ENCODE measurements at regions not wholly inside any gene's neighbourhood (a gene's known extent, or its start where the extent isn't known, plus 50 kb on each side); places are given as distances from the start of the nearest gene placed in this dataset.

- Mint-ChIP-seq H3K27ac (no peak overlapping the region), H3K9me3 (peaks cover 12% of the 10 kb centered on the region), H3K4me1 (ENCODE audit: low read depth) (peaks cover 29% of the 10 kb centered on the region), H3K4me3 (no peak overlapping the region), H3K36me3 (peaks cover 4% of the 10 kb centered on the region), H3K27me3 (no peaks in the 10 kb centered on the region)
- POLR2A ChIA-PET = interaction anchor here (0.9 to 1.7 kb wide), 3 partner anchors 38 to 231 kb away, joined by 3 to 4 read pairs (median 3); partner anchors contain the start of gene IRF2
- CTCF ChIA-PET = interaction anchor here (0.5 to 3.5 kb wide), 6 partner anchors 9 to 42 kb away, joined by 3 to 12 read pairs (median 3); no protein-coding TSS in a partner anchor
- DNase-seq = no peak
- intact Hi-C loops (cut with micrococcal nuclease) = no loop called here
Observed at GRCh38 chr4:184306470-184306869, 88.8 kb upstream of the ENPP6 start.

- H3K9me3 Mint-ChIP-seq = peaks cover 12% of the 10 kb centered on the region
- intact Hi-C loops (cut with micrococcal nuclease) = no loop called here
- no peak for DNase-seq
- H3K4me3 Mint-ChIP-seq = no peak overlapping the region
- no peak overlapping the region for H3K27ac Mint-ChIP-seq
- ChIA-PET CTCF (interaction anchor here (0.7 kb wide), 1 partner anchor 37 kb away, joined by 4 read pairs; no protein-coding TSS in a partner anchor), POLR2A (no interaction called here)
- H3K36me3 Mint-ChIP-seq = peaks cover 4% of the 10 kb centered on the region
- peaks cover 3% of the 10 kb centered on the region for H3K4me1 Mint-ChIP-seq (ENCODE audit: low read depth)
- peaks cover 1% of the 10 kb centered on the region for H3K27me3 Mint-ChIP-seq
Observed at GRCh38 chr4:184300816-184301215, 83.1 kb upstream of the ENPP6 start.

GRCh38 chr4:184298254-184298653 lies 80.6 kb upstream of the ENPP6 start:
- no peak for DNase-seq
- peaks cover 5% of the 10 kb centered on the region for H3K27me3 Mint-ChIP-seq
- ChIA-PET POLR2A (interaction anchor here (0.6 kb wide), 2 partner anchors 9 to 370 kb away, joined by 3 to 4 read pairs; no protein-coding TSS in a partner anchor), CTCF (interaction anchor here (1.3 to 2.3 kb wide), 2 partner anchors 8 to 30 kb away, joined by 3 to 5 read pairs; no protein-coding TSS in a partner anchor)
- peaks cover 4% of the 10 kb centered on the region for H3K36me3 Mint-ChIP-seq
- H3K4me3 Mint-ChIP-seq = no peak overlapping the region
- H3K27ac Mint-ChIP-seq = no peak overlapping the region
- H3K9me3 Mint-ChIP-seq = peaks cover 5% of the 10 kb centered on the region
- H3K4me1 Mint-ChIP-seq (ENCODE audit: low read depth) = peaks cover 3% of the 10 kb centered on the region
- intact Hi-C loops (cut with micrococcal nuclease) = no loop called here

GRCh38 chr4:184295206-184295605 lies 77.5 kb upstream of the ENPP6 start:
- H3K27me3 Mint-ChIP-seq = peaks cover 3% of the 10 kb centered on the region
- H3K4me1 Mint-ChIP-seq (ENCODE audit: low read depth) = peaks cover 10% of the 10 kb centered on the region
- no peaks in the 10 kb centered on the region for H3K36me3 Mint-ChIP-seq
- intact Hi-C loops (cut with micrococcal nuclease) = no loop called here
- H3K9me3 Mint-ChIP-seq = no peaks in the 10 kb centered on the region
- H3K27ac Mint-ChIP-seq = no peak overlapping the region
- no peak overlapping the region for H3K4me3 Mint-ChIP-seq
- ChIA-PET CTCF (no interaction called here), POLR2A (no interaction called here)
- DNase-seq = no peak

- Mint-ChIP-seq H3K9me3 (no peaks in the 10 kb centered on the region), H3K27me3 (peaks cover 3% of the 10 kb centered on the region), H3K36me3 (no peaks in the 10 kb centered on the region), H3K4me3 (no peak overlapping the region), H3K4me1 (ENCODE audit: low read depth) (peaks cover 15% of the 10 kb centered on the region), H3K27ac (no peak overlapping the region)
- POLR2A ChIA-PET = no interaction called here
- DNase-seq = no peak
- intact Hi-C loops (cut with micrococcal nuclease) = no loop called here
- CTCF ChIA-PET = no interaction called here
Observed at GRCh38 chr4:184294606-184295133, 77.0 kb upstream of the ENPP6 start.

- Mint-ChIP-seq H3K27ac (no peak overlapping the region), H3K4me1 (ENCODE audit: low read depth) (peaks cover 26% of the 10 kb centered on the region), H3K27me3 (peaks cover 3% of the 10 kb centered on the region), H3K4me3 (no peak overlapping the region), H3K36me3 (no peaks in the 10 kb centered on the region), H3K9me3 (no peaks in the 10 kb centered on the region)
- CTCF ChIA-PET = interaction anchor here (1.0 kb wide), 1 partner anchor 29 kb away, joined by 5 read pairs; no protein-coding TSS in a partner anchor
- POLR2A ChIA-PET = interaction anchor here (1.0 kb wide), 1 partner anchor 28 kb away, joined by 3 read pairs; no protein-coding TSS in a partner anchor
- no peak for DNase-seq
- intact Hi-C loops (cut with micrococcal nuclease) = no loop called here
Observed at GRCh38 chr4:184293552-184293951, 75.9 kb upstream of the ENPP6 start.

GRCh38 chr4:184292877-184293276 lies 75.2 kb upstream of the ENPP6 start:
- intact Hi-C loops (cut with micrococcal nuclease) = no loop called here
- H3K27ac Mint-ChIP-seq = no peak overlapping the region
- ChIA-PET CTCF (interaction anchor here (0.8 to 1.0 kb wide), 2 partner anchors 24 to 29 kb away, joined by 4 to 5 read pairs; no protein-coding TSS in a partner anchor), POLR2A (interaction anchor here (1.0 kb wide), 1 partner anchor 28 kb away, joined by 3 read pairs; no protein-coding TSS in a partner anchor)
- H3K4me3 Mint-ChIP-seq = no peak overlapping the region
- H3K9me3 Mint-ChIP-seq = no peaks in the 10 kb centered on the region
- no peak for DNase-seq
- peaks cover 3% of the 10 kb centered on the region for H3K27me3 Mint-ChIP-seq
- peaks cover 33% of the 10 kb centered on the region for H3K4me1 Mint-ChIP-seq (ENCODE audit: low read depth)
- H3K36me3 Mint-ChIP-seq = no peaks in the 10 kb centered on the region

- Mint-ChIP-seq H3K4me1 (ENCODE audit: low read depth) (peaks cover 37% of the 10 kb centered on the region), H3K9me3 (no peaks in the 10 kb centered on the region), H3K27me3 (peaks cover 3% of the 10 kb centered on the region), H3K4me3 (no peak overlapping the region), H3K36me3 (no peaks in the 10 kb centered on the region), H3K27ac (no peak overlapping the region)
- ChIA-PET POLR2A (interaction anchor here (1.0 kb wide), 1 partner anchor 27 kb away, joined by 3 read pairs; no protein-coding TSS in a partner anchor), CTCF (interaction anchor here (0.8 to 1.0 kb wide), 2 partner anchors 24 to 28 kb away, joined by 4 to 5 read pairs; no protein-coding TSS in a partner anchor)
- DNase-seq = no peak
- intact Hi-C loops (cut with micrococcal nuclease) = no loop called here
Observed at GRCh38 chr4:184292465-184292867, 74.8 kb upstream of the ENPP6 start.

GRCh38 chr4:184289179-184289535 lies 71.5 kb upstream of the ENPP6 start:
- intact Hi-C loops (cut with micrococcal nuclease) = loop anchor here (2.0 kb wide), 1 partner anchor 52 kb away; no protein-coding TSS in a partner anchor
- CTCF ChIA-PET = interaction anchor here (3.9 kb wide), 1 partner anchor 25 kb away, joined by 24 read pairs; no protein-coding TSS in a partner anchor
- H3K4me1 Mint-ChIP-seq (ENCODE audit: low read depth) = peaks cover 48% of the 10 kb centered on the region
- H3K27ac Mint-ChIP-seq = no peak overlapping the region
- H3K9me3 Mint-ChIP-seq = no peaks in the 10 kb centered on the region
- no peak overlapping the region for H3K4me3 Mint-ChIP-seq
- no peaks in the 10 kb centered on the region for H3K36me3 Mint-ChIP-seq
- DNase-seq = no peak
- POLR2A ChIA-PET = interaction anchor here (0.5 to 1.7 kb wide), 3 partner anchors 8 to 21 kb away, joined by 4 to 8 read pairs (median 4); no protein-coding TSS in a partner anchor
- H3K27me3 Mint-ChIP-seq = peaks cover 4% of the 10 kb centered on the region

- ChIA-PET POLR2A (interaction anchor here (0.5 to 1.7 kb wide), 9 partner anchors 15 to 225 kb away, joined by 3 to 8 read pairs (median 3); no protein-coding TSS in a partner anchor), CTCF (interaction anchor here (0.8 to 3.9 kb wide), 7 partner anchors 17 to 446 kb away, joined by 3 to 24 read pairs (median 4); partner anchors contain the start of gene CENPU)
- intact Hi-C loops (cut with micrococcal nuclease) = loop anchor here (1.0 to 2.0 kb wide), 8 partner anchors 8 to 246 kb away; no protein-coding TSS in a partner anchor
- Mint-ChIP-seq H3K4me1 (ENCODE audit: low read depth) (peaks cover 52% of the 10 kb centered on the region), H3K27me3 (peaks cover 4% of the 10 kb centered on the region), H3K36me3 (no peaks in the 10 kb centered on the region), H3K4me3 (peak overlapping the region; percentile 9), H3K9me3 (no peaks in the 10 kb centered on the region), H3K27ac (peak overlapping the region; percentile 53)
- peak; percentile 70 for DNase-seq
Observed at GRCh38 chr4:184288451-184289178, 70.9 kb upstream of the ENPP6 start.

GRCh38 chr4:184287697-184288255 lies 70.1 kb upstream of the ENPP6 start:
- intact Hi-C loops (cut with micrococcal nuclease) = loop anchor here (1.0 to 2.0 kb wide), 8 partner anchors 7 to 247 kb away; no protein-coding TSS in a partner anchor

More at GRCh38 chr4:184287697-184288255, 70.1 kb upstream of the ENPP6 start:
- ChIA-PET POLR2A (interaction anchor here (0.5 to 1.7 kb wide), 8 partner anchors 14 to 226 kb away, joined by 3 to 8 read pairs (median 4); no protein-coding TSS in a partner anchor), CTCF (interaction anchor here (0.8 to 3.9 kb wide), 10 partner anchors 18 to 446 kb away, joined by 3 to 24 read pairs (median 4); partner anchors contain the start of gene CENPU)
- no peak for DNase-seq
- Mint-ChIP-seq H3K9me3 (no peaks in the 10 kb centered on the region), H3K27me3 (peaks cover 4% of the 10 kb centered on the region), H3K4me1 (ENCODE audit: low read depth) (peaks cover 61% of the 10 kb centered on the region), H3K27ac (no peak overlapping the region), H3K36me3 (no peaks in the 10 kb centered on the region), H3K4me3 (no peak overlapping the region)
